Gastroesophageal sphincter (tissue), 3 donors: ENCODE measurements at regions not wholly inside any gene's neighbourhood (a gene's known extent, or its start where the extent isn't known, plus 50 kb on each side); places are given as distances from the start of the nearest gene placed in this dataset.
"Not testable (repeated sequence)": the region's sequence is repeated elsewhere in the genome, so short reads cannot be mapped to it uniquely, and the experiment has no call there.

Experiments
- CTCF ChIP-seq, 4 experiments: fragments of 200-600 bp in 2 of 4; fragments of 450-650 bp in 2 of 4; sonication (generic) in 1 of 4; IDR thresholded peaks; one replicate each; pipeline ENCODE4 v1.5.1; 2017 to 2019; ENCODE audit warnings: antibody characterized with exemption in 4 of 4, mild to moderate bottlenecking in 2 of 4, moderate library complexity in 2 of 4
- EP300 ChIP-seq: sonication (generic); formaldehyde crosslinking; IDR thresholded peaks from one replicate; pipeline ENCODE4 v1.6.1; 2017; ENCODE audit warnings: antibody characterized with exemption, mild to moderate bottlenecking
- POLR2A ChIP-seq, 2 donors: fragments of 450-650 bp; IDR thresholded peaks; one replicate each; pipeline ENCODE4 v1.6.1; 2017; ENCODE audit warnings: antibody characterized with exemption in 2 of 2, mild to moderate bottlenecking in 2 of 2, moderate library complexity in 1 of 2
- POLR2AphosphoS5 ChIP-seq: sonication (generic); formaldehyde crosslinking; IDR thresholded peaks from one replicate; pipeline ENCODE4 v1.6.1; 2017; ENCODE audit warnings: antibody characterized with exemption

- not testable (repeated sequence) for TF ChIP-seq CTCF (IDR thresholded peaks at IDR 0.05); POLR2A (IDR thresholded peaks at IDR 0.05); POLR2AphosphoS5; EP300
Observed at GRCh38 chr17:21770466-21771446, 78.4 kb downstream of the KCNJ18 start.
